NCI-H1436 (cell line): ENCODE measurements at regions not wholly inside any gene's neighbourhood (a gene's known extent, or its start where the extent isn't known, plus 50 kb on each side); places are given as distances from the start of the nearest gene placed in this dataset.
A peak's percentile ranks its signal among the peaks of the same experiment; 100 is the strongest.
"Not testable (repeated sequence)": the region's sequence is repeated elsewhere in the genome, so short reads cannot be mapped to it uniquely, and the experiment has no call there.

ENCODE experiments used
- DNase-seq: peaks from one replicate; lab custom pipeline; 2025; lab: John Stamatoyannopoulos, UW

DNA sequence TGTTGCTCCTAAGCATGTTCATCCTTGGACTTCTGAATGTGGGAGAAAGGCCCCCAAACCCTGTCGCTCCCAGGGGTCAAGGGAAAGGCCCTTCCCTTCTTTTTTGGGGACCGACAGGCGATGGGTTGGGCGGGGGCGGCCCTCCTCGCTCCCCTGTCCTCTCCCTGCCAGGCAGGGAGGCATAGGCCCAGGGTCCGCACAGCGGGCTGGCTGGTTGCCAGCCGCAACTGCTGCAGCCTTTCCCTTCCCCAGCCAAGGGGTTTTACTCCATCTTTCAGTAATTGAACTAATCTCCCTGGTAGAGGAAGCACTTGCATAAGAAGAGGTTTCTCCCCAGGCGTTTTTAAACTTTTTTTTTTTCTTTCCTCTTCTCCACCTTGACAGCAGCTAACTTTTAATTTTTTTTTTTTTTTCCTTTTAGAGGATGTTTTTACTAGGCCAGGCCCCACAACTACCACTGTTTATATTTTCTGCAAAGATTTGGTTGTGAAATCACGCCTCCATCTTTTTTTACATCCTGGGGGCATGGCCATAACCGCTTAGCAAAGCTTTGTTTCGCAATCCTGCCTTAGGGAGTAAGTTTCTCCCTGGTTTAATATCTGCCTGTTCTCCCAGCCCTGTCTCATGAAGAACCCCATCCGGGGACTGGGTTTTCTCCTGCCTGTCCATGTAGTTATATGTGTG, 216.9 kb upstream of the ZNF608 start:
- no peak for DNase-seq

DNA sequence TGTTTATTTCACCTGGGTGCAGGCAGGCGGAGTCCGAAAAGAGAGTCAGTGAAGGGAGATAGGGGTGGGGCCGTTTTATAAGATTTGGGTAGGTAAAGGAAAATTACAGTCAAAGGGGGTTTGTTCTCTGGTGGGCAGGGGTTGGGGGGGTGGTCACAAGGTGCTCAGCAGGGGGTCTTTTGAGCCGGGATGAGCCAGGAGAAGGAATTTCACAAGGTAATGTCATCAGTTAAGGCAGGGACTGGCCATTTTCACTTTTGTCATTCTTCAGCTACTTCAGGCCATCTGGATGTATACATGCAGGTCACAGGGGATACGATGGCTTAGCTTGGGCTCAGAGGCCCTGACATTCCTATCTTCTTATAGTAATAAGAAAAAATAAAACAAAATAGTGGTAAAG, 220.3 kb upstream of the ZNF608 start:
- not testable (repeated sequence) for DNase-seq

DNA sequence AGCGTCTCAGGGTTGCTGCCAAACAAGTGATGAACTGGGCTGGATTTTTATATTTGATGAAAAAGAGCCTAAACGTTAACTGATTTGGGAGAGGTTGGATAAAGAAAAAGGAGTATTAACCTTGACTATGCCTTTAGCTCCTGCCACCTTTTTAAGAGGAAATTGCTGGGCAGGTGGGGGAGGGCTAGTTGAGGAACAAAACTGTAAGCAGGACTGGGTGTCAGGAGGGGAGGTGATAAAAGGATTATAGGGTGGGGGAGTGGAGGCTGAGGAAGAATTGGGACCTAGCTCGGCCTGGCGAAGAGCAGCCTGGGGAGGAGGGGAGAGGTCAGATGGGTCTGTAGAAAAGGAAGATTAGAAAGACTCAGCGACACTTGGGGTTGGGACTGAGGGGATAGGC, 223.9 kb upstream of the ZNF608 start:
- not testable (repeated sequence) for DNase-seq

DNA sequence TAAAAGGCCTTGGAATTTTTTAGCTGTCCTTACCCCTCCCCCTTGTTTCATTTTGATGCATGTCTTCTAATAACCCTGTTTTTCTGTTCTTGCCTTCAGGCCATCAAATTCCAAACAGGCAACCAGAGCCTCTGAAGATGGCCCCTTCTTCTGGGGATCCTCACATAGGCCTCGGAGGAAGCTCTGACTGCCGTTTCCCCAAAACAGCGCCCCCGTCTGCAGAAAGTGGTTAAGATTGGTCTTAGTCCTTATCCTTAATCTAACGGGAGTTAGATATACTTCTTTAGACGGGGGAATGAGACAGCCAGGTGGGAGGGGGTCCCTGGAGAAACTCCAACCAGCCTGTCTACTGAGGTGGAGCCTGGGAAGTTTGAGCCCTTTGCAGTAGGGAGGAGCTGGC, 226.3 kb upstream of the ZNF608 start:
- DNase-seq, result no peak

DNA sequence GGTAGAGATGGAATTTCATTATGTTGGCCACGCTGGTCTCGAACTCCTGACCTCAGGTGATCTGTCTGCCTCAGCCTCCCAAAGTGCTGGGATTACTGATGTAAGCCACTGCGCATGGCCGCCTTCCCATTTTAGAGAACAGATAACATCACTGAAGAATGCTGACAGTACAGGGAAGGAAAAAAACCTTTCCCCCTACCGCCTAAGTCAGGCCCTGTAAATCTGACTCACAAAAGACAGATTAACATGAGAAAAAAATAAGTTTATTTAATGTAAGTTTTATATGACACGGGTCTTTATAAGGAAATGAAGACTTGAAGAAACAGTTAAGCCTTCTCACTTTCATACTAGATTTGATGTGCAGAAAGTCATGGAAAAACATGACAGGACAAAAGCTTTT, 227.2 kb upstream of the ZNF608 start:
- DNase-seq, result no peak

DNA sequence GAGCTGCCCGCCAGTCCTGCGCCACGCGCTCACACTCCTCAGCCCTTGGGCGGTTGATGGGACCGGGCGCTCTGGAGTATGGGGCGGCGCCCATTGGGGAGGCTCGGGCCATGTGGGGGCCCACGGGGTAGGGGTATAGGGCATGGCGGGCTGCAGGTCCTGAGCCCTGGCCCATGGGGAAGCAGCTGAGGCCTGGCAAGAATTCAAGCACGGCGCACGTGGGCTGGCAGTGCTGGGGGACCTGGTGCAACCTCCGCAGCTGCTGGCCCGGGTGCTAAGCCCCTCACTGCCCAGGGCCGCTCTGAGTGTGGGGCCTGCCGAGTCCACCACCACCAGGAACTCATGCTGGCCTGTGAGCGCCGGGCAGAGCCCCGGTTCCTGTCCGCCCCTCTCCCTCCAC, 229.6 kb upstream of the ZNF608 start:
- DNase-seq, result no peak

DNA sequence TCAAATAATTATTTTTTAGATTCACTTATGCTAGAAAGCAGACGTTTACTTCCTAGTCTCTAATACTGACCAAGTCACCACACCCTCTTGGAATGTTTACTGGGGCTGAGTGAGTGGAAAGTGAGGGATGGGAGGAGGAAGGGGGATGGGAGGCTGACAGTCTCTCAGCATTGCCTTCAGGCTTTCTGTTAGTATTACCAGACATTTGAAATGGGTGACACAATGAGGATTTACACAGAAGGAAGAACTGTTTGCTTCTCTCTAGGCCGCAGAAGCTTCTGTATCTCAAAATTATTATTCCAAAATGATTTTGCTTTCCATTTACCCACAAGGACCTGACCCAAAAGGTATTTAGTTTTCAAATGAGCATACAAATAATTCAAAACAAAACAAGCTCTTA, 232.8 kb upstream of the ZNF608 start:
- DNase-seq, result no peak

DNA sequence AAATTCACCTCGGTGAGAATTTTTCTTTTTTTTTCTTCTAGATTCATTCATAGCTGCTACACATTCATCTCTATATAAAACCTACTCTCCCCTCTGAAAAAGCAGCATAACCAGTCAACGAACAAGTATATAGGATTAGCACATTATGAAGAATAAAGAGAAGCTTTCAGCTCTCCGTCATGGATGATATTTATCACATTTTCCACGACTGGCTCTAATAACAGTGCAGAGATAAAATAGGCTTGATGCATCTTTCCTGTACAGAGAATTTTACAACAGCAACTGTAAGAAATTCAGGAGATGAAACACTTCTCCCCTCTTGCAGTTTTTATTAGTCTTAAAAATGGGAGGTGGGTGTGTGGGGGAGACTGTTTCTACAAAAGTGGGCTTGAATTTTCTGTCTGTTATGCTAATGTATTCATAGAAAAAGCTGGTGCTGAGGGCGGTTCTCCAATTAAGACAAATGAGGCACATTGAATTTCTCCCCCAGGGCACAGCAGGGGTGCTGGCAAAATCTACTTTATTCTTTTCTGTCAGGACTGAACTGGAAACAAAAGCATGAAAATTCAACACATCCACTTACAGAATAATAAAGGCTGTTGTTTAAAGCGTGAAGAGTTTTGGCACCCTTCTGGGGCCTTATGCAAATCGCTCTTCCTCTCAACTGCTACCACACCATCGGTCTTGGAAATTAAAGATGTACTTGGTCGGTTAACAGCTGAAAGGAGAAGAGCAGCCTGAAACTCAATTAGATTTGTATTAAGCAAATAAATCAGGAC, 233.9 kb upstream of the ZNF608 start:
- peak; percentile 83 for DNase-seq

DNA sequence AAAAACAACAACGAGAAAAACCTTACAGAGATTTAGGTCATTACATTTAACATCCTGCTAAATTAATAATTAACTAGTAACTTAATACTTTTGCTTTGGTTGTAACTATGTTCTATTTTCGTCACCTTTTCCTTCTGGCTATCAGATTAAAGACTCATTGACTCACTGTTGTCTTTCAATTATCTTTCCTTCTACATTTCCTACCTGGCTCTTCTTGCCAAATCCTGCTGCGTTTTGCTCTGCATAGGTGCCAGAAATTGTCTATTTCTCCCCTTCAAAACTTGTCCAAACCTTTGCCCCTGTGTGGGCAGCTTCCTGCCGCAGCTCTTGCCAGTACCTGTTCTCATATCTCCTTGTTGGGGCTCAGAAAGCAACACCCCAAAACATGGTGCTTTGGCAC, 235.5 kb upstream of the ZNF608 start:
- DNase-seq, result no peak

DNA sequence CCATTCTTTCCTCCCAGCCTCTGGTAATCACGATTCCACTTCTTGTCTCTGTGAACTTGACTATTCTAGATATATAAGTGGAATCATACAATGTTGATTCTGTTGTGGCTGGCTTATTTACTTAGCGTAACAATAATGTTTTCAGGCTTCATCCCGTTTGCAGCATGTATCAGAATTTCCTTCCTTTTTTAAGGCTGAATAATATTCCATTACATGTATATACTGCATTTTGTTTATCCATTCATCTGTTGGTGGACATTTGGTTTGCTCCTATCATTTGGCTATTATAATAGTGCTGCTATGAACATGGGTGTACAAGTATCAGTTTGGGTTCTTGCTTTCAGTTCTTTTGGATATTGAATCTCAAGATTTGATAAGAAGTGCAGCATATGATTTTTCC, 239.7 kb upstream of the ZNF608 start:
- no peak for DNase-seq

DNA sequence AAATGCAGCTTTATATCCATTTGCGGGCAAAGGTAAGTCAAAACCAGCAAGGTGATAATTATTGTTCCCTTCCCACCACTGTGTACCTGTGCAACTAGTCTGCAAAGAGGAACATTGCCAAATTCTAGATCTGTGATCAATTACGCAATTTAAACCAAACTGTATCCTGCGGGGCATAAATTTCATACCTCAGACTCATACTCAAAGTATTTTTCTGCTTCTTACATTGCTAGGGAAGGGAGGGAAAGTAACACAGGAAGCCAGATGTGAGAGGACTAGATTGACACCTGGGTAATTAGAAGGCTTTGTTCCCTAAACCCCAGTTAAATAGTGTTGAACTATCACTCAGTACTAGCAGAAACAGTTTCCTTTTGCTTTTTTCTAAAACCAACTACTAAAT, 240.2 kb upstream of the ZNF608 start:
- no peak for DNase-seq

DNA sequence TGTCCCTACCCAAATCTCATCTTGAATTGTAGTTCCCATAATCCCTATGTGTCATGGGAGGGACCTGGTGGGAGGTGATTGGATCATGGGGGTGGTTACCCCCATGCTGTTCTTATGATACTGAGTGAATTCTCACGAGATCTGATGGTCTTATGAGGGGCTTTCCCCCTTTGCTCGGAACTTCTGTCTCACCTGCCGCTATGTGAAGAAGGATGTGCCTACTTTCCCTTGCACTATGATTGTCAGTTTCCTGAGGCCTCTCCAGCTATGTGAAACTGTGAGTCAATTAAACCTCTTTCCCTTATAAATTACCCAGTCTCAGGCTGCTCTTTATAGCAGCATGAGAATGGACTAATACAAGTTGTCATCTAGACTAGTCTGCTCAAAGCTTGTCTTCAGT, 241.3 kb upstream of the ZNF608 start:
- not testable (repeated sequence) for DNase-seq

DNA sequence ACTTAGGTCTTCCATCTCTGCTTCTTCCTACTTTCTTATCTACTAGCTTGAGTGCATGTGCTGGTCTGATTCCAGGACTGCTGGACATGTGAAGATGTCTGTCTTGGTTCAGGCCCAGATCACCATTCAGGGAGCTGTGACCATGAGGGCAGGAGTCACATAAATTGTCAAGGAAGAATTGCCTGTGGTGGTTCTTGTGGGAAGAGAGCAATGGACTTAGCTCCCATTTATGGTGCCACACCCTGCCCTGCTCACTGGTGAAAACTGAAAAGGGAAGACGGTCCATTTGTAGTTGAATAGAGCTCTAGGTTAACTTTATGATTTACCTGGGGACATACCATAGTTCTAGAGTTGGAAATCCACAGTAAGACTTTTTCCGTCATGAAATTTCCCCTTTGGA, 244.3 kb upstream of the ZNF608 start:
- DNase-seq, result no peak

DNA sequence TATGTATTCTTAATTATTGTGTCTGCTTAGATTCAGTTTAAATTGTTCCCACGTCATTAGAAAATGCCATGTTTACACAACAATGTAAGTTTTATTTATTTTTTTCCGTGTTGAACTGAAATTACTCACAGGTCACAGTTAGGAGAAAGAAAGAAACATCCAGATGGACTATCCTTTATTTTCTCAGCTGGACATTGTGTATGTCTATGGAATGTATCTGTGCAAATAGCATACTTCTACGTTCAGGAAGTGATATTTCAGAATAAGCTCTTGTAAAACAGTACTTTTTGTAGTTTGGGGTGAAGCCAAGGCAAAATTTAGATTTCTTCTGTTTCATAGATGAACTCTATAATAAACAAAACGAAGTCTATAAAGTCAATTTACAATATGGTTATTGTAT, 249.0 kb upstream of the ZNF608 start:
- no peak for DNase-seq

DNA sequence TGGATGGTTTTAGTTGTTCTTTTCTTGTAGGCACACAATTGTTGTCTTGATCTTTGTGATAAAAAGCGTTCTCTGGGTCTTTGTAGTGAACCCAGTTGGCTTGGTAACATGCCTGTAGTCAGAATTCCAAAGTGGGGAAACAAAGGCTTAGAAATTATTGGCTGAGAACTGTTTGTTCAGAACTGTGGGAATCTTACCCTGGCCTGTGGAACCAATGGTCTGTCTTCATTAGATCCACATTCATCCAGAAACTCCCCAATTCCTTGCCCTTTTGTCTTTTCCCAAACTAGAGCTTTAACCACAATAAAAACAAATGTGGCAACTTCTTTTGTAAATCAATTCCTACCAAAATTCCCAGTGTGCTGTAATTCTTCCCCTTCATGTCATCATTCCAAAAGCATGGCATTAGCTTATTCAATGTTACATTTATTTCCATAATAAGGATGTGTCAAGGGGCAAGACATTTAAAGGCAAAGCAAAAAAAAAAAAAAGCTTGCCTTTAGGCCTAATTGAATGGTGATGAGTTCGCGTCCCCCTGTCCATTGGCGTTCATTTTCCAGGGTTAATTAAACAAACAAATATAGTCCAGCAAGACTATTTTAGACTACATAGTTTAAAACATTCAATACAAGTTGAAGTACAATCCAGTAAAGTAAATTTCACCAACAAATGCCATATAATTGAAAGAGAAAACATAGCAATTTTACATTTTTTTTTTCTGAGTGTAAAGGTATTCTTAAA, 249.8 kb upstream of the ZNF608 start:
- no peak for DNase-seq

DNA sequence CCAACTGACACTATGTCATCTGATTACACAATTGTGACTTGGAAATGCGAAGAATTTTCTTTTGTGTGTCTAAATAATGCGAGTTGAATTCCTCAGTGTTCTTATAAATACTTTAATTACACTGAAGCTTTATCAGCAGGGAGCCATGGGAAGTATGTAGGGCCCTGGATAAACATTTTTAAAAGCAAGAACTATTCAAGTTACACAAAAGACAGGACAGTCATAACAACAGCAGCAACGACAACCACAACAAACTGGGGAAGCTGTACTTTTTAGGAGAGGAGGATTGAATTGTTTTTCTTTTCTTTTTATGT, 250.3 kb upstream of the ZNF608 start:
- DNase-seq, result no peak

DNA sequence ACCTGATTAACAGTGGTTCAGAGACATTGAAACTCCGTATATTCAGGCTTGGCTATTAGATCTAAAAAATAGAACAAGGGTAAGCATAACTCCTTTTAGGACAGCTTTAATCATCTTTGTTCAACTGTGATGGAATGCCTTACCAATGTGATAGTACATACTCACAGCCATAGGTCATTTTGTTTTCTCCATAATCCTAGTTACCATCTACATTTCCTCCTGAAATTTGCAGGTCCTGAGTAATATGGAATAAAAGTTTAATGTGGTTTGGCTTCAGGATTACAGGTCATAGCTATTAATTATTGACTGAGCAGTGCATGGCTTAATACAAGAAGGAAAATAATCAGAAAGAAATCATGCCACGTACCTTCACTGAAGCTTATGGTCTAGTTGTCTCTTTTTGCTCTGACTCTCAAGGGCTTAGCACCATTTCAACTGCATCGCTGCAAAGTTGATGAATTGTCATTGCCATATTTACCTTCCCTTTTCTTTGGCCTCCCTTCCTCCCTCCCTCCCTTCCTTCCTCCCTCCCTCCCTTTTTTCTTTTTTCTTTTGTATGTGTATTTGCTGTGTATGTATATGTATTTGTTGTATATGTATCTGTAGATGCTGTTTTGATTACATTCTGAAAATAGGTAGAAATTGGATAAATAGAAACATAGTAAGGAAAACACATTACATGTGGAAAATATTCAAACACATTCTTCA, 250.9 kb upstream of the ZNF608 start:
- no peak for DNase-seq

DNA sequence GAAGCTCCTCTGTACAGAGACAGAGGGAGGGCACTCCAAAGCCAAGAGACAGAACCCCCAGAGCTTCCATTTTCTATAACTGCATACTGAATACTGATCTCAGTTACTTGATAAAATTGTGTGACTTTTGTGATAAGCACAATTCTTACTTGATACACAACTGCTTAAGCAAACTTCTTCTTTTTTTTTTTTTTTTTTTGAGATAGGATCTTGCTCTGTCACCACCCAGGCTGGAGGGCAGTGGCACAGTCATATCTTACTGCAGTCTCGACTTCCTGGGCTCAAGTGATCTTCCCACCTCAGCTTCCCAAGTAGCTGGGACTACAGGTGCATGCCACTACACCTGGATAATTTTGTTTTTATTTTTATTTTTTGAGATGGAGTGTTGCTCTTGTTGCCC, 252.1 kb upstream of the ZNF608 start:
- DNase-seq, result no peak

DNA sequence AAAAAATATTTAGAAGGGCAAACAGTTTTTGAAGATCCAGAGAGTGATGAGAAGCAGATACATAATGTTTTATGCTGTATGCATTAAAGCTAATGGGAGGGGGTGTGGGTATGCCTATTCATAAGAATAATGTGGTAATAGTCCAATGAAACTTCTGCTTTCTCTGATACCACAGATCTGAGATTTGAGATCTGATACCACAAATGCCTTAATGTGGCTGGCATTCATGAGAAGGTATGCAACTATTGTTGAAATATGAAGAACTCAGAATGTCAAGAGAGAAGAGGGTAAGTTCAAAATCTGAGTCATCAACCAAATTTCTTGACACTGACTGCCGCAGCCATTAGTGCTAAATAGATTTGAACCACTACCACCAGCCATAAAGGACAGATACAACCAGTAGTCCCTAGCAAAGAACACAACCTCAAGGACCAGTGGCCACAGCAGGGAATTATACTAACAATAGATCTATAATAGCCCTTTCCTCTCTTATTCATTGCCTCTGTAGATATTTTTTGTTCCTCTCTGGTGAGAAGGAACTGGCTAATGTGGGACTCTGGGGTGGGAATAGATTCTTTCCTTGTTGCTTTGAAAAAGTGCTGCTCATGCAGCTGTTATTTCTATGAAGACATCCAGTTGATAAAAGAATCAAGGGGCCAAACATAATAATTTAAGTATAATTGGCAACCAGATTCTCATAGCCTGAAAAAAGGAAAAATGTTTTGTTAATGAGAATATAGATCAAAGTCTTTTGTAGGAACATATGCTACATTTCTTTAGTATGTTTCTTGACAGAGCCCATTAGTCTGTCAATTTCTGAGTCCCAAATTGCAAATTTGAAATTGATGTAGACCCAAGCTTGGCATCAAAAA, 256.5 kb upstream of the ZNF608 start:
- no peak for DNase-seq

DNA sequence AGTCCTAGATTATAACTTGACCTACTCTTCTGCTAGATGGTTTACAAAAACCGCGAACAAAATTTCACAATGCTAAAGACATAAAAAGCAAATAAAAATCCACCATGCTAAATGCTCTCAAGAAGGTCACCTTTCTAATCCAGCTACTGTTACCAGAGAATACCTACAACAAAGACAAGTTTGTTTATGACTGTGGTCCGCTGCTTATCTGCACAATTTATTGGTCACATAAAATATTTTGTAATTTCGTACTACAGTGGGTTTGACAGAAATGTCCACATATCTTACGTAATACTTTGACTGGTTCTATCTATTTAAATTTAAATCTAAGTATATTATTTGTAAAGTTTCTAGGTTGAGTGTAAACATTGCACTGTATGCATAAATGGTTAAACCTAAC, 257.6 kb upstream of the ZNF608 start:
- no peak for DNase-seq

DNA sequence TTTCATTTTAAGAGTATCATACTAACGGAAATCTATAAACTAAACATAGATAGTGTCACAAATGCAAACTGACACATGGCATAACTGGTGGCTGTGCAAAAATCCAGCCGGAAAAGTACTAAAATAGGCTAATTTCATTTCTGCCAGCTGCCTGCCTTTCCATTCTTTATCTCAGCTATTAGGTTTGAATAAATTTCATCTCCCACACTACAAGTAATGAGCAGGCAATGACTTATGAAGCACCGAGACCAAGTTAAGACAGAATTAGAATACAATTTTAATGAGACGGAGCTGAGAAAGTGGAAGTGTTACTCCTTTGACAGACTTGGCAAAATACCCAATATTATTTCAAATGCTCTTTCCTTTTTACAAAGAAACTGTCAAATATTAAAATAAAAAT, 258.8 kb upstream of the ZNF608 start:
- no peak for DNase-seq
